ENCODE measurements at regions not wholly inside any gene's neighbourhood (a gene's known extent, or its start where the extent isn't known, plus 50 kb on each side); places are given as distances from the start of the nearest gene placed in this dataset.
"Not testable (repeated sequence)": the region's sequence is repeated elsewhere in the genome, so short reads cannot be mapped to it uniquely, and the experiment has no call there.

GRCh38 chr21:9026729-9027416 lies 1494.5 kb upstream of the TPTE start:
- TF ChIP-seq CTCF, POLR2A (IDR thresholded peaks at IDR 0.05): not testable (repeated sequence)

Data from thyroid gland (tissue), 4 donors.